ENCODE measurements at regions not wholly inside any gene's neighbourhood (a gene's known extent, or its start where the extent isn't known, plus 50 kb on each side); places are given as distances from the start of the nearest gene placed in this dataset.

GRCh38 chr4:28250646-28251045, 1390.0 kb downstream of the STIM2 start:
- H3K4me1 ChIP-seq (ENCODE audit: insufficient read depth): no peaks in the 10 kb centered on the region
- H3F3A ChIP-seq (replicated peaks; ENCODE audit: low read depth): no peaks in the 10 kb centered on the region
- H3K9me2 ChIP-seq (ENCODE audit: insufficient read depth): 0 out of 2 replicates have a peak, but pooled peaks cover 3% of the 10 kb centered on the region
- H2AFZ ChIP-seq: no peak overlapping the region
- no peak for TF ChIP-seq ETS1 (IDR thresholded peaks at IDR 0.05)
- TF ChIP-seq ZNF114 (CRISPR knock-in tag; IDR thresholded peaks at IDR 0.05): no peak
- no peak for TF ChIP-seq CREB1 (CRISPR knock-in tag; IDR thresholded peaks at IDR 0.05; ENCODE audit: low read depth)
- TF ChIP-seq EZH2 (IDR thresholded peaks at IDR 0.05; ENCODE audit: low read depth, unreplicated experiment): no peak
- TF ChIP-seq CTCF (conservative IDR thresholded peaks at IDR 0.05; ENCODE audit: low read depth in 2 of 2): no peak
- TF ChIP-seq ZNF331 (CRISPR knock-in tag; IDR thresholded peaks at IDR 0.05; ENCODE audit: low read depth): no peak
- TF ChIP-seq POLR2AphosphoS5 (IDR thresholded peaks at IDR 0.05; ENCODE audit: low read depth): no peak
- no peak for TF ChIP-seq STAT1 (IDR thresholded peaks at IDR 0.05; ENCODE audit: unreplicated experiment)
- no peak for TF ChIP-seq REST (IDR thresholded peaks at IDR 0.05; ENCODE audit: unreplicated experiment)
- no peak for TF ChIP-seq EZH2phosphoT487 (IDR thresholded peaks at IDR 0.05; ENCODE audit: unreplicated experiment)
- TF ChIP-seq ZNF462 (CRISPR knock-in tag; IDR thresholded peaks at IDR 0.05): no peak
- no peak for TF ChIP-seq NANOG (IDR thresholded peaks at IDR 0.05; ENCODE audit: borderline replicate concordance)
- no peak for TF ChIP-seq JUNB (IDR thresholded peaks at IDR 0.05; ENCODE audit: unreplicated experiment)
- ATAC-seq (no peak), DNase-seq (ENCODE audit: low spot score) (no peak)
- Mint-ChIP-seq H3K36me3 (ENCODE audit: low read depth) (no peaks in the 10 kb centered on the region), H3K4me3 (no peak overlapping the region), H3K27ac (no peak overlapping the region), H3K27me3 (ENCODE audit: insufficient read depth, low read depth, poor library complexity) (peaks cover 1% of the 10 kb centered on the region), H3K4me1 (no peaks in the 10 kb centered on the region), H3K9me3 (peaks cover 9% of the 10 kb centered on the region; the same call in 2 of the 3 replicates)
- H3K79me2 ChIP-seq (replicated peaks; ENCODE audit: insufficient read depth): no peaks in the 10 kb centered on the region
- H3K4me2 ChIP-seq: no peak overlapping the region
- no peaks in the 10 kb centered on the region for H4K20me1 ChIP-seq (replicated peaks; ENCODE audit: insufficient read depth)
- no peak overlapping the region for H3K27ac ChIP-seq (ENCODE audit: low read depth)
- no peak overlapping the region for H3K4me3 ChIP-seq
- no peaks in the 10 kb centered on the region for H3K27me3 ChIP-seq (ENCODE audit: insufficient read depth)
- no peaks in the 10 kb centered on the region for H3K36me3 ChIP-seq (ENCODE audit: insufficient read depth)
